ENCODE measurements at regions not wholly inside any gene's neighbourhood (a gene's known extent, or its start where the extent isn't known, plus 50 kb on each side); places are given as distances from the start of the nearest gene placed in this dataset.

- no peak overlapping the region for H3K4me3 ChIP-seq
- no peaks in the 10 kb centered on the region for H3K9me3 ChIP-seq (ENCODE audit: low read depth)
- 96% methylated on average over 4 of the region's 4 CpGs for WGBS (ENCODE audit: low lambda C conversion rate, missing lambda C conversion rate)
- H3K4me1 ChIP-seq (ENCODE audit: insufficient read depth), result no peaks in the 10 kb centered on the region
- H4K20me1 ChIP-seq (ENCODE audit: insufficient read depth, poor library complexity, severe bottlenecking), result no peaks in the 10 kb centered on the region
- H3K79me2 ChIP-seq, result no peaks in the 10 kb centered on the region
- DNase-seq (ENCODE audit: low spot score), result no peak
- no peak overlapping the region for H3K4me2 ChIP-seq
- H3K36me3 ChIP-seq (replicated peaks; ENCODE audit: insufficient read depth, low read depth), result no peaks in the 10 kb centered on the region
- H3K9me2 ChIP-seq (replicated peaks; ENCODE audit: insufficient read depth), result no peaks in the 10 kb centered on the region
- no peak overlapping the region for H2AFZ ChIP-seq
- H3K27ac ChIP-seq, result no peak overlapping the region
- no peak for TF ChIP-seq EZH2phosphoT487 (IDR thresholded peaks at IDR 0.05; ENCODE audit: low read depth, severe bottlenecking, unreplicated experiment)
- no peaks in the 10 kb centered on the region for H3K27me3 ChIP-seq
Observed at GRCh38 chr13:63304497-63304896, 1888.8 kb upstream of the PCDH20 start.

GRCh38 chr13:63299866-63300394 lies 1884.3 kb upstream of the PCDH20 start:
- DNase-seq (ENCODE audit: low spot score), result no peak
- 65% methylated on average over 3 of the region's 3 CpGs for WGBS (ENCODE audit: low lambda C conversion rate, missing lambda C conversion rate)

GRCh38 chr13:63297163-63297562 lies 1881.5 kb upstream of the PCDH20 start:
- Histone ChIP-seq H3K36me3 (replicated peaks; ENCODE audit: insufficient read depth, low read depth) (no peaks in the 10 kb centered on the region), H3K9me2 (replicated peaks; ENCODE audit: insufficient read depth) (no peaks in the 10 kb centered on the region), H4K20me1 (ENCODE audit: insufficient read depth, poor library complexity, severe bottlenecking) (no peaks in the 10 kb centered on the region), H3K4me1 (ENCODE audit: insufficient read depth) (no peaks in the 10 kb centered on the region), H2AFZ (no peak overlapping the region), H3K27ac (no peak overlapping the region), H3K4me3 (no peak overlapping the region), H3K27me3 (no peaks in the 10 kb centered on the region), H3K79me2 (no peaks in the 10 kb centered on the region), H3K4me2 (no peak overlapping the region), H3K9me3 (ENCODE audit: low read depth) (no peaks in the 10 kb centered on the region)
- no peak for TF ChIP-seq EZH2 (IDR thresholded peaks at IDR 0.05; ENCODE audit: borderline replicate concordance)
- no peak for TF ChIP-seq CTCF (IDR thresholded peaks at IDR 0.05; ENCODE audit: poor library complexity)
- no peak for TF ChIP-seq EZH2phosphoT487 (IDR thresholded peaks at IDR 0.05; ENCODE audit: low read depth, severe bottlenecking, unreplicated experiment)
- 80% methylated on average over 2 of the region's 2 CpGs for WGBS (ENCODE audit: low lambda C conversion rate, missing lambda C conversion rate)
- no peak for DNase-seq (ENCODE audit: low spot score)

More at GRCh38 chr13:63299866-63300394, 1884.3 kb upstream of the PCDH20 start:
- Histone ChIP-seq H3K9me2 (replicated peaks; ENCODE audit: insufficient read depth) (no peaks in the 10 kb centered on the region), H4K20me1 (ENCODE audit: insufficient read depth, poor library complexity, severe bottlenecking) (no peaks in the 10 kb centered on the region), H3K27me3 (no peaks in the 10 kb centered on the region), H2AFZ (no peak overlapping the region), H3K9me3 (ENCODE audit: low read depth) (no peaks in the 10 kb centered on the region), H3K27ac (no peak overlapping the region), H3K4me1 (ENCODE audit: insufficient read depth) (no peaks in the 10 kb centered on the region), H3K4me2 (no peak overlapping the region), H3K79me2 (no peaks in the 10 kb centered on the region), H3K36me3 (replicated peaks; ENCODE audit: insufficient read depth, low read depth) (no peaks in the 10 kb centered on the region), H3K4me3 (no peak overlapping the region)
- no peak for TF ChIP-seq EZH2phosphoT487 (IDR thresholded peaks at IDR 0.05; ENCODE audit: low read depth, severe bottlenecking, unreplicated experiment)
- TF ChIP-seq EZH2 (IDR thresholded peaks at IDR 0.05; ENCODE audit: borderline replicate concordance), result no peak
- no peak for TF ChIP-seq CTCF (IDR thresholded peaks at IDR 0.05; ENCODE audit: poor library complexity)

- Histone ChIP-seq H3K36me3 (replicated peaks; ENCODE audit: insufficient read depth, low read depth) (no peaks in the 10 kb centered on the region), H4K20me1 (ENCODE audit: insufficient read depth, poor library complexity, severe bottlenecking) (no peaks in the 10 kb centered on the region), H3K79me2 (no peaks in the 10 kb centered on the region), H3K4me3 (no peak overlapping the region), H3K27ac (no peak overlapping the region), H3K9me2 (replicated peaks; ENCODE audit: insufficient read depth) (no peaks in the 10 kb centered on the region), H3K9me3 (ENCODE audit: low read depth) (no peaks in the 10 kb centered on the region), H3K27me3 (no peaks in the 10 kb centered on the region), H3K4me2 (no peak overlapping the region), H2AFZ (no peak overlapping the region), H3K4me1 (ENCODE audit: insufficient read depth) (no peaks in the 10 kb centered on the region)
- WGBS (ENCODE audit: low lambda C conversion rate, missing lambda C conversion rate), result 56% methylated on average over 5 of the region's 5 CpGs
- TF ChIP-seq CTCF (IDR thresholded peaks at IDR 0.05; ENCODE audit: poor library complexity) (no peak), EZH2 (IDR thresholded peaks at IDR 0.05; ENCODE audit: borderline replicate concordance) (no peak), EZH2phosphoT487 (IDR thresholded peaks at IDR 0.05; ENCODE audit: low read depth, severe bottlenecking, unreplicated experiment) (no peak)
- no peak for DNase-seq (ENCODE audit: low spot score)
Observed at GRCh38 chr13:63291701-63292100, 1876.1 kb upstream of the PCDH20 start.

Measured in hepatocyte (in vitro differentiated cells).